DMS79 (cell line): ENCODE measurements at regions not wholly inside any gene's neighbourhood (a gene's known extent, or its start where the extent isn't known, plus 50 kb on each side); places are given as distances from the start of the nearest gene placed in this dataset.

ENCODE experiments used
- DNase-seq: peaks from one replicate; lab custom pipeline; 2025; lab: John Stamatoyannopoulos, UW

GRCh38 chr2:13536941-13537340, 820.2 kb downstream of the TRIB2 start:
- DNase-seq = no peak

- DNase-seq = no peak
Observed at GRCh38 chr2:13537771-13538349, 821.1 kb downstream of the TRIB2 start.

GRCh38 chr2:13539296-13539695, 822.6 kb downstream of the TRIB2 start:
- no peak for DNase-seq

- DNase-seq = no peak
Observed at GRCh38 chr2:13542061-13542460, 825.3 kb downstream of the TRIB2 start.

GRCh38 chr2:13542642-13543041, 825.9 kb downstream of the TRIB2 start:
- DNase-seq = no peak

GRCh38 chr2:13543550-13543949, 826.8 kb downstream of the TRIB2 start:
- DNase-seq = no peak

GRCh38 chr2:13545320-13545719, 828.6 kb downstream of the TRIB2 start:
- DNase-seq = no peak

- no peak for DNase-seq
Observed at GRCh38 chr2:13546131-13546530, 829.4 kb downstream of the TRIB2 start.

GRCh38 chr2:13550285-13551231, 833.8 kb downstream of the TRIB2 start:
- DNase-seq = no peak

- no peak for DNase-seq
Observed at GRCh38 chr2:13558368-13558767, 841.6 kb downstream of the TRIB2 start.

GRCh38 chr2:13560322-13560721, 843.6 kb downstream of the TRIB2 start:
- DNase-seq = no peak

GRCh38 chr2:13572466-13572865, 855.7 kb downstream of the TRIB2 start:
- DNase-seq = no peak

- DNase-seq = no peak
Observed at GRCh38 chr2:13574831-13575230, 858.1 kb downstream of the TRIB2 start.

GRCh38 chr2:13576406-13577036, 859.8 kb downstream of the TRIB2 start:
- DNase-seq = no peak

- no peak for DNase-seq
Observed at GRCh38 chr2:13578547-13578946, 861.8 kb downstream of the TRIB2 start.

- DNase-seq = no peak
Observed at GRCh38 chr2:13581471-13581870, 864.7 kb downstream of the TRIB2 start.

- no peak for DNase-seq
Observed at GRCh38 chr2:13583609-13584008, 866.9 kb downstream of the TRIB2 start.

GRCh38 chr2:13584020-13584419, 867.3 kb downstream of the TRIB2 start:
- no peak for DNase-seq

- no peak for DNase-seq
Observed at GRCh38 chr2:13585732-13586131, 869.0 kb downstream of the TRIB2 start.

GRCh38 chr2:13596233-13596632, 879.5 kb downstream of the TRIB2 start:
- no peak for DNase-seq

- DNase-seq = no peak
Observed at GRCh38 chr2:13597176-13597575, 880.4 kb downstream of the TRIB2 start.

- no peak for DNase-seq
Observed at GRCh38 chr2:13601506-13601905, 884.8 kb downstream of the TRIB2 start.
